HG02970 (cell line): ENCODE measurements at regions not wholly inside any gene's neighbourhood (a gene's known extent, or its start where the extent isn't known, plus 50 kb on each side); places are given as distances from the start of the nearest gene placed in this dataset.

ENCODE experiments used
- ATAC-seq: cut with Tn5 transposase; IDR thresholded peaks from one replicate; pipeline ENCODE4 v1.9.1; 2021; ENCODE audit warnings: mild to moderate bottlenecking, moderate library complexity, moderate number of reproducible peaks; ENCODE audit not compliant: unreplicated experiment, low FRiP score

- ATAC-seq: no peak
Observed at GRCh38 chr6:74650668-74651067, 555.2 kb downstream of the COL12A1 start.

GRCh38 chr6:74646461-74646860, 559.4 kb downstream of the COL12A1 start:
- ATAC-seq: no peak

GRCh38 chr6:74645108-74645849, 560.6 kb downstream of the COL12A1 start:
- ATAC-seq: no peak

GRCh38 chr6:74642101-74642500, 563.8 kb downstream of the COL12A1 start:
- no peak for ATAC-seq

- ATAC-seq: no peak
Observed at GRCh38 chr6:74638412-74638811, 567.4 kb downstream of the COL12A1 start.

- ATAC-seq: no peak
Observed at GRCh38 chr6:74632196-74632875, 573.5 kb downstream of the COL12A1 start.

- ATAC-seq: no peak
Observed at GRCh38 chr6:74631564-74631963, 574.3 kb downstream of the COL12A1 start.

- ATAC-seq: no peak
Observed at GRCh38 chr6:74626288-74626687, 579.6 kb downstream of the COL12A1 start.

GRCh38 chr6:74623027-74623426, 582.8 kb downstream of the COL12A1 start:
- no peak for ATAC-seq

- ATAC-seq: no peak
Observed at GRCh38 chr6:74611220-74611619, 594.6 kb downstream of the COL12A1 start.

GRCh38 chr6:74610352-74610751, 595.5 kb downstream of the COL12A1 start:
- no peak for ATAC-seq

GRCh38 chr6:74609871-74610270, 596.0 kb downstream of the COL12A1 start:
- no peak for ATAC-seq

GRCh38 chr6:74607934-74608333, 597.9 kb downstream of the COL12A1 start:
- no peak for ATAC-seq

- no peak for ATAC-seq
Observed at GRCh38 chr6:74607468-74607867, 598.4 kb downstream of the COL12A1 start.

- ATAC-seq: no peak
Observed at GRCh38 chr6:74606582-74607071, 599.2 kb downstream of the COL12A1 start.

- ATAC-seq: no peak
Observed at GRCh38 chr6:74605922-74606581, 599.8 kb downstream of the COL12A1 start.

- no peak for ATAC-seq
Observed at GRCh38 chr6:74604279-74604678, 601.6 kb downstream of the COL12A1 start.

- ATAC-seq: no peak
Observed at GRCh38 chr6:74603322-74604076, 602.4 kb downstream of the COL12A1 start.

GRCh38 chr6:74602206-74602605, 603.6 kb downstream of the COL12A1 start:
- no peak for ATAC-seq
